ENCODE measurements at regions not wholly inside any gene's neighbourhood (a gene's known extent, or its start where the extent isn't known, plus 50 kb on each side); places are given as distances from the start of the nearest gene placed in this dataset.

- TF ChIP-seq CTCF (IDR thresholded peaks at IDR 0.05; ENCODE audit: extremely low read depth, missing control alignments): no peak
- DNase-seq (ENCODE audit: low spot score): no peak
These were observed 132.1 kb downstream of the ETS2 start for GRCh38 chr21:38937844-38938243.

- TF ChIP-seq CTCF (IDR thresholded peaks at IDR 0.05; ENCODE audit: extremely low read depth, missing control alignments): no peak
- DNase-seq (ENCODE audit: low spot score): no peak
These were observed 131.6 kb downstream of the ETS2 start for GRCh38 chr21:38937286-38937790.

GRCh38 chr21:38936240-38936639, 130.5 kb downstream of the ETS2 start:
- DNase-seq (ENCODE audit: low spot score): no peak
- TF ChIP-seq CTCF (IDR thresholded peaks at IDR 0.05; ENCODE audit: extremely low read depth, missing control alignments): no peak

- no peak for TF ChIP-seq CTCF (IDR thresholded peaks at IDR 0.05; ENCODE audit: extremely low read depth, missing control alignments)
- no peak for DNase-seq (ENCODE audit: low spot score)
These were observed 128.0 kb downstream of the ETS2 start for GRCh38 chr21:38933731-38934130.

GRCh38 chr21:38931291-38931690, 125.6 kb downstream of the ETS2 start:
- TF ChIP-seq CTCF (IDR thresholded peaks at IDR 0.05; ENCODE audit: extremely low read depth, missing control alignments): no peak
- DNase-seq (ENCODE audit: low spot score): no peak

GRCh38 chr21:38930853-38931252, 125.1 kb downstream of the ETS2 start:
- no peak for TF ChIP-seq CTCF (IDR thresholded peaks at IDR 0.05; ENCODE audit: extremely low read depth, missing control alignments)
- no peak for DNase-seq (ENCODE audit: low spot score)

- no peak for TF ChIP-seq CTCF (IDR thresholded peaks at IDR 0.05; ENCODE audit: extremely low read depth, missing control alignments)
- DNase-seq (ENCODE audit: low spot score): no peak
These were observed 124.3 kb downstream of the ETS2 start for GRCh38 chr21:38930066-38930465.
